ENCODE measurements at regions not wholly inside any gene's neighbourhood (a gene's known extent, or its start where the extent isn't known, plus 50 kb on each side); places are given as distances from the start of the nearest gene placed in this dataset.
A peak's percentile ranks its signal among the peaks of the same experiment; 100 is the strongest.

DNA sequence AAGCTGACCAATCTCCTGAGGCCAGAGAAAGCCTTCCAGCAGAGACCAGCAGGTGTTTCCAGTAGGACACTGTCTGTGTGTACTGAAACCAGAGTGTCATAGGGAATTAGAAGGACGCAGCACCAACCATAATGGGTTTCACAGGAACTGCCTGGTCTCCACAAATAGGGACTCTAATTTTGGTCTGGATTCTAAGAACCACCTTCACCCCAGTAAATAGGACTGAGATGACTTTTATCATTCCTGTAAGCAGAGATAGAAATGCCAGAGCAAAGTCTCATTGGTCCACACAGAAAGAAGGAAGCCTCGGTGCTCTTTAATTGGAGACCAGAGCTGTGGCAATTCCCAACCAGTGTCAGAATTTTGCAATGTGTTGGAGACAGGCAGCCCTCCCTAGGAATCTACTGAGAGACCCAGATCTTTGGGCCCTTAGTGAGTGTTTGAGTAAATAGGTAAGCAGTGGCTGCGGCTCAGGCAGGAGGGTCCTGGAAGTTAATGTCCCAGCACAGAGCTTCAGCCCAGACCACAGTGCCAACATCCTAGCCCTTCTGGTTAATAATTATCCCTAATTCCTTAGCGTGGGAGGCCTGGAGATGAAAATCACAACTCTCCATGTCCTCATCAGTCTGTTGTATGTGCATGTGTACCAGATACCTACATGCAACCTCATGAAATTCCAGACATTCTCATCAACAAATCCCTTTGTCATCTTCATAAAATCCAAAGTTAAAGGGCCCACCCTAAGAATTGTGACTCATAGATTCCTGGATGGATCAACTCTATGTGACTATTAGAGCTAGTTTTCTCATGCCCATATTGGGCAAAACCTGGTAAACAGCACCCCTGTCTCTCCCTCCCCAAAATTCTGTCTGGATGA is 81.2 kb downstream of the UNC5CL start (continued):
- TF ChIP-seq, protein P1, sequence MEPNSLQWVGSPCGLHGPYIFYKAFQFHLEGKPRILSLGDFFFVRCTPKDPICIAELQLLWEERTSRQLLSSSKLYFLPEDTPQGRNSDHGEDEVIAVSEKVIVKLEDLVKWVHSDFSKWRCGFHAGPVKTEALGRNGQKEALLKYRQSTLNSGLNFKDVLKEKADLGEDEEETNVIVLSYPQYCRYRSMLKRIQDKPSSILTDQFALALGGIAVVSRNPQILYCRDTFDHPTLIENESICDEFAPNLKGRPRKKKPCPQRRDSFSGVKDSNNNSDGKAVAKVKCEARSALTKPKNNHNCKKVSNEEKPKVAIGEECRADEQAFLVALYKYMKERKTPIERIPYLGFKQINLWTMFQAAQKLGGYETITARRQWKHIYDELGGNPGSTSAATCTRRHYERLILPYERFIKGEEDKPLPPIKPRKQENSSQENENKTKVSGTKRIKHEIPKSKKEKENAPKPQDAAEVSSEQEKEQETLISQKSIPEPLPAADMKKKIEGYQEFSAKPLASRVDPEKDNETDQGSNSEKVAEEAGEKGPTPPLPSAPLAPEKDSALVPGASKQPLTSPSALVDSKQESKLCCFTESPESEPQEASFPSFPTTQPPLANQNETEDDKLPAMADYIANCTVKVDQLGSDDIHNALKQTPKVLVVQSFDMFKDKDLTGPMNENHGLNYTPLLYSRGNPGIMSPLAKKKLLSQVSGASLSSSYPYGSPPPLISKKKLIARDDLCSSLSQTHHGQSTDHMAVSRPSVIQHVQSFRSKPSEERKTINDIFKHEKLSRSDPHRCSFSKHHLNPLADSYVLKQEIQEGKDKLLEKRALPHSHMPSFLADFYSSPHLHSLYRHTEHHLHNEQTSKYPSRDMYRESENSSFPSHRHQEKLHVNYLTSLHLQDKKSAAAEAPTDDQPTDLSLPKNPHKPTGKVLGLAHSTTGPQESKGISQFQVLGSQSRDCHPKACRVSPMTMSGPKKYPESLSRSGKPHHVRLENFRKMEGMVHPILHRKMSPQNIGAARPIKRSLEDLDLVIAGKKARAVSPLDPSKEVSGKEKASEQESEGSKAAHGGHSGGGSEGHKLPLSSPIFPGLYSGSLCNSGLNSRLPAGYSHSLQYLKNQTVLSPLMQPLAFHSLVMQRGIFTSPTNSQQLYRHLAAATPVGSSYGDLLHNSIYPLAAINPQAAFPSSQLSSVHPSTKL (CRISPR knock-in tag; IDR thresholded peaks at IDR 0.05), result peak; percentile 61
- TF ChIP-seq ZSCAN9 (CRISPR knock-in tag; IDR thresholded peaks at IDR 0.05; ENCODE audit: borderline replicate concordance) (no peak), ZBTB4 (CRISPR knock-in tag; IDR thresholded peaks at IDR 0.05; ENCODE audit: borderline replicate concordance) (no peak), SOX5 (CRISPR knock-in tag; IDR thresholded peaks at IDR 0.05; ENCODE audit: borderline replicate concordance) (peak; percentile 39; the same call in 1 of the 2 replicates), ZNF7 (CRISPR knock-in tag; IDR thresholded peaks at IDR 0.05) (no peak), KDM1A (CRISPR knock-in tag; IDR thresholded peaks at IDR 0.05) (no peak), SIN3A (IDR thresholded peaks at IDR 0.05; ENCODE audit: borderline replicate concordance, low read depth, low read length) (no peak), ZNF510 (CRISPR knock-in tag; IDR thresholded peaks at IDR 0.05; ENCODE audit: low read depth) (no peak), FOXC1 (CRISPR knock-in tag; IDR thresholded peaks at IDR 0.05; ENCODE audit: borderline replicate concordance) (no peak), RBM39 (IDR thresholded peaks at IDR 0.05; ENCODE audit: low read depth, low read length, poor library complexity, severe bottlenecking) (no peak), ZNF589 (CRISPR knock-in tag; conservative IDR thresholded peaks at IDR 0.05) (no peak), ZNF333 (CRISPR knock-in tag; IDR thresholded peaks at IDR 0.05; ENCODE audit: borderline replicate concordance) (no peak), YEATS2 (CRISPR knock-in tag; IDR thresholded peaks at IDR 0.05; ENCODE audit: borderline replicate concordance) (no peak), ZBTB25 (CRISPR knock-in tag; IDR thresholded peaks at IDR 0.05) (no peak), EZH2 (conservative IDR thresholded peaks at IDR 0.05; ENCODE audit: low read depth, low read length) (no peak), ZNF549 (CRISPR knock-in tag; IDR thresholded peaks at IDR 0.05) (no peak)
- TF ChIP-seq, protein P2, sequence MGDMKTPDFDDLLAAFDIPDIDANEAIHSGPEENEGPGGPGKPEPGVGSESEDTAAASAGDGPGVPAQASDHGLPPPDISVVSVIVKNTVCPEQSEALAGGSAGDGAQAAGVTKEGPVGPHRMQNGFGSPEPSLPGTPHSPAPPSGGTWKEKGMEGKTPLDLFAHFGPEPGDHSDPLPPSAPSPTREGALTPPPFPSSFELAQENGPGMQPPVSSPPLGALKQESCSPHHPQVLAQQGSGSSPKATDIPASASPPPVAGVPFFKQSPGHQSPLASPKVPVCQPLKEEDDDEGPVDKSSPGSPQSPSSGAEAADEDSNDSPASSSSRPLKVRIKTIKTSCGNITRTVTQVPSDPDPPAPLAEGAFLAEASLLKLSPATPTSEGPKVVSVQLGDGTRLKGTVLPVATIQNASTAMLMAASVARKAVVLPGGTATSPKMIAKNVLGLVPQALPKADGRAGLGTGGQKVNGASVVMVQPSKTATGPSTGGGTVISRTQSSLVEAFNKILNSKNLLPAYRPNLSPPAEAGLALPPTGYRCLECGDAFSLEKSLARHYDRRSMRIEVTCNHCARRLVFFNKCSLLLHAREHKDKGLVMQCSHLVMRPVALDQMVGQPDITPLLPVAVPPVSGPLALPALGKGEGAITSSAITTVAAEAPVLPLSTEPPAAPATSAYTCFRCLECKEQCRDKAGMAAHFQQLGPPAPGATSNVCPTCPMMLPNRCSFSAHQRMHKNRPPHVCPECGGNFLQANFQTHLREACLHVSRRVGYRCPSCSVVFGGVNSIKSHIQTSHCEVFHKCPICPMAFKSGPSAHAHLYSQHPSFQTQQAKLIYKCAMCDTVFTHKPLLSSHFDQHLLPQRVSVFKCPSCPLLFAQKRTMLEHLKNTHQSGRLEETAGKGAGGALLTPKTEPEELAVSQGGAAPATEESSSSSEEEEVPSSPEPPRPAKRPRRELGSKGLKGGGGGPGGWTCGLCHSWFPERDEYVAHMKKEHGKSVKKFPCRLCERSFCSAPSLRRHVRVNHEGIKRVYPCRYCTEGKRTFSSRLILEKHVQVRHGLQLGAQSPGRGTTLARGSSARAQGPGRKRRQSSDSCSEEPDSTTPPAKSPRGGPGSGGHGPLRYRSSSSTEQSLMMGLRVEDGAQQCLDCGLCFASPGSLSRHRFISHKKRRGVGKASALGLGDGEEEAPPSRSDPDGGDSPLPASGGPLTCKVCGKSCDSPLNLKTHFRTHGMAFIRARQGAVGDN (CRISPR knock-in tag; IDR thresholded peaks at IDR 0.05), result no peak
